IMR-90 (cell line): ENCODE measurements at regions not wholly inside any gene's neighbourhood (a gene's known extent, or its start where the extent isn't known, plus 50 kb on each side); places are given as distances from the start of the nearest gene placed in this dataset.

Source experiments
- ATAC-seq: fragments of 200-7000 bp; cut with Tn5 transposase; 2 replicates; pipeline ENCODE4 v1.9.1; 2020; ENCODE audit warnings: low read depth, mild to moderate bottlenecking, moderate library complexity
- BruUV-seq: library from RNA; stranded (reverse); fragments of 400-500 nt; replicated peaks from 2 replicates; lab custom pipeline; 2021; lab: Mats Ljungman, UMichigan
- CTCF ChIA-PET: fragments of 300-600 bp; formaldehyde crosslinking; extraction: SDS; loops from one replicate; lab custom pipeline; 2021; ENCODE audit warnings: antibody characterized with exemption; lab: Yijun Ruan, JAX
- POLR2A ChIA-PET: fragments of 300-600 bp; sonication (Branson Sonifier 250); formaldehyde crosslinking; loops from one replicate; lab custom pipeline; 2022; ENCODE audit warnings: antibody characterized with exemption; ENCODE audit not compliant: unreplicated experiment; lab: Charles Lee
- DNase-seq: peaks from one replicate; pipeline ENCODE4 v3.0.0; 2013
- H2AFZ ChIP-seq: replicated peaks from 2 replicates; pipeline ENCODE3; 2013; ENCODE audit warnings: low read length, mild to moderate bottlenecking; ENCODE audit not compliant: poor library complexity
- H2AK5ac ChIP-seq: 2 replicates; pipeline ENCODE4 v1.6.1; 2013; ENCODE audit warnings: low read depth, low read length, inconsistent platforms
- H2AK9ac ChIP-seq: replicated peaks from 2 replicates; pipeline ENCODE3; 2013; ENCODE audit warnings: mild to moderate bottlenecking, low read depth, low read length, moderate library complexity; ENCODE audit not compliant: poor library complexity
- H2BK120ac ChIP-seq: 2 replicates; pipeline ENCODE4 v1.6.1; 2013; ENCODE audit warnings: low read depth, low read length, inconsistent platforms
- H2BK15ac ChIP-seq: 3 replicates; pipeline ENCODE4 v1.6.1; 2013; ENCODE audit warnings: low read depth, low read length, inconsistent platforms
- H2BK20ac ChIP-seq: 2 replicates; pipeline ENCODE4 v1.6.1; 2013; ENCODE audit warnings: low read depth, mild to moderate bottlenecking, inconsistent platforms, low read length, moderate library complexity
- H2BK5ac ChIP-seq: 2 replicates; pipeline ENCODE4 v1.6.1; 2013; ENCODE audit warnings: mild to moderate bottlenecking, low read depth, low read length, inconsistent platforms; ENCODE audit not compliant: poor library complexity, severe bottlenecking
- H3K14ac ChIP-seq: replicated peaks from 2 replicates; pipeline ENCODE4 v1.6.1; 2013; ENCODE audit warnings: low read depth, low read length, inconsistent platforms
- H3K18ac ChIP-seq: 2 replicates; pipeline ENCODE4 v1.6.1; 2013; ENCODE audit warnings: low read depth, low read length, control low read depth
- H3K23ac ChIP-seq: 2 replicates; pipeline ENCODE4 v1.6.1; 2013; ENCODE audit warnings: low read depth, low read length, inconsistent platforms
- H3K27ac ChIP-seq: 2 replicates; pipeline ENCODE4 v1.5.1; 2013; ENCODE audit warnings: mild to moderate bottlenecking, control low read depth, low read length; ENCODE audit not compliant: insufficient read depth
- H3K27me3 ChIP-seq: 2 replicates; pipeline ENCODE4 v1.6.1; 2013; ENCODE audit warnings: low read length; ENCODE audit not compliant: control insufficient read depth, insufficient read depth
- H3K36me3 ChIP-seq: 2 replicates; pipeline ENCODE4 v1.6.1; 2013; ENCODE audit warnings: low read length, mixed read lengths; ENCODE audit not compliant: control insufficient read depth, insufficient read depth
- H3K4ac ChIP-seq: 2 replicates; pipeline ENCODE4 v1.6.1; 2013; ENCODE audit warnings: low read depth, low read length, inconsistent platforms
- H3K4me1 ChIP-seq: 2 replicates; pipeline ENCODE4 v1.6.1; 2013; ENCODE audit warnings: low read length, mixed read lengths; ENCODE audit not compliant: control insufficient read depth, insufficient read depth
- H3K4me2 ChIP-seq: 2 replicates; pipeline ENCODE4 v1.6.1; 2013; ENCODE audit warnings: low read depth, mild to moderate bottlenecking, control low read depth, low read length, moderate library complexity
- H3K4me3 ChIP-seq: 2 replicates; pipeline ENCODE4 v1.5.1; 2013; ENCODE audit warnings: low read depth, mild to moderate bottlenecking, control low read depth, low read length, moderate library complexity; ENCODE audit not compliant: insufficient read depth
- H3K56ac ChIP-seq: 2 replicates; pipeline ENCODE4 v1.6.1; 2013; ENCODE audit warnings: low read length, inconsistent platforms; ENCODE audit not compliant: insufficient read depth; ENCODE audit errors: extremely low read depth
- H3K79me1 ChIP-seq, 2 experiments: 2 replicates each; pipeline ENCODE4 v1.6.1; 2013; ENCODE audit warnings: low read length in 2 of 2, inconsistent platforms in 1 of 2, low read depth in 1 of 2
- H3K9ac ChIP-seq: 2 replicates; pipeline ENCODE4 v1.6.1; 2013; ENCODE audit warnings: low read depth, low read length, control low read depth
- H3K9me1 ChIP-seq: 2 replicates; pipeline ENCODE4 v1.6.1; 2013; ENCODE audit warnings: low read length, inconsistent platforms; ENCODE audit not compliant: insufficient read depth
- H3K9me3 ChIP-seq: 2 replicates; pipeline ENCODE4 v1.6.1; 2013; ENCODE audit warnings: low read length; ENCODE audit not compliant: control insufficient read depth, insufficient read depth
- H4K20me1 ChIP-seq: 2 replicates; pipeline ENCODE4 v1.6.1; 2013; ENCODE audit warnings: low read length, inconsistent platforms; ENCODE audit not compliant: insufficient read depth
- H4K5ac ChIP-seq: 2 replicates; pipeline ENCODE4 v1.6.1; 2013; ENCODE audit warnings: mild to moderate bottlenecking, low read depth, low read length, control low read depth
- H4K8ac ChIP-seq, 2 experiments: 2 replicates each; pipeline ENCODE4 v1.6.1; 2013; ENCODE audit warnings: low read depth in 2 of 2, low read length in 2 of 2, control low read depth in 1 of 2, inconsistent platforms in 1 of 2
- H4K91ac ChIP-seq: 2 replicates; pipeline ENCODE4 v1.6.1; 2013; ENCODE audit warnings: low read depth, low read length, inconsistent platforms; ENCODE audit not compliant: insufficient read depth
- CEBPB ChIP-seq: IDR thresholded peaks from 2 replicates; pipeline ENCODE4 v1.6.1; 2012; ENCODE audit warnings: low read depth, low read length, improper control_type of control experiment
- WGBS, 2 experiments: methylation state at CpG; one replicate each; pipeline versions ENCODE4 v1.1.5 to v1.1.7; 2013; ENCODE audit warnings: missing lambda C conversion rate in 2 of 2; ENCODE audit not compliant: insufficient read length in 1 of 2; ENCODE audit errors: extremely low coverage in 2 of 2; 5-methylcytosine and 5-hydroxymethylcytosine counted together
- dilution Hi-C: fragments of 300-500 bp; cut with HindIII; formaldehyde crosslinking; loops from one replicate; pipeline ENCODE4 v1.14.3; 2018; ENCODE audit warnings: low sequenced_read_pairs; ENCODE audit not compliant: unreplicated experiment
- in situ Hi-C: fragments of 300-500 bp; cut with MboI; formaldehyde crosslinking; loops from 3 replicates; pipeline ENCODE4 v1.14.3; 2019; ENCODE audit warnings: low sequenced_read_pairs, inconsistent platforms, mixed read lengths
- intact Hi-C: fragments of 100-400 bp; cut with micrococcal nuclease; formaldehyde crosslinking; loops from 2 replicates; pipeline ENCODE4 v1.10.0; 2022

DNA sequence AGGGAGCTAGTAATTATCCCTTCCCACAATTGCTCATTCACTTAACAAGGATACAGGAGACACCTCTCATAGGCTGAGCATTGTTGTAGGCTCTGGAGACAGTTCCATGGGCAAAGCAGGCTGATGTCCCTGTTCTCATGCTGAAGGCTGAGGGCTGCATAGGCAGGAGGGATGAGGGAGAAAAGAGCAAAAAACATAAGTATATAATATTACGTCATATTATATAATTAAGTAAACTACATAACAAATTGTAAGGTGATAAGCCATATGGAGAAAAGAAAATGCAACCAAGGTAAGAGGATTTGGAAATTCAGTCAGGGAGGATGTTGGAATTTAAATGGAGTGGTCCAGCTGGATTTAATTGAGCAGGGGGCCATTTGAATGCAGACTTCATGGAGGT, 380.6 kb upstream of the ST6GAL2 start:
- Histone ChIP-seq H3K9me1 (no peaks in the 10 kb centered on the region), H2BK15ac (no peak overlapping the region), H4K5ac (no peak overlapping the region), H3K4me3 (no peak overlapping the region), H3K56ac (no peak overlapping the region), H2AFZ (no peak overlapping the region), H3K4me2 (no peak overlapping the region), H2BK5ac (no peak overlapping the region), H4K8ac (no peak overlapping the region), H2BK120ac (no peak overlapping the region), H3K27ac (no peak overlapping the region), H3K23ac (no peak overlapping the region), H3K4ac (no peak overlapping the region), H3K9me3 (peaks cover 12% of the 10 kb centered on the region), H4K91ac (no peak overlapping the region), H3K36me3 (no peaks in the 10 kb centered on the region), H3K27me3 (no peaks in the 10 kb centered on the region), H3K9ac (no peak overlapping the region), H4K20me1 (no peaks in the 10 kb centered on the region), H3K79me1 (no peaks in the 10 kb centered on the region), H3K18ac (no peak overlapping the region), H3K4me1 (no peaks in the 10 kb centered on the region), H2AK9ac (no peak overlapping the region), H2BK20ac (no peak overlapping the region), H2AK5ac (no peak overlapping the region), H3K14ac (no peak overlapping the region)
- WGBS, 2 experiments = no CpG with 5 or more reads among the region's 1 CpG
- intact Hi-C loops (no loop called here), dilution Hi-C loops (no loop called here), in situ Hi-C loops (no loop called here)
- ChIA-PET POLR2A (no interaction called here), CTCF (no interaction called here)
- no peak for TF ChIP-seq CEBPB
- BruUV-seq = no TSS peak
- DNase-seq = no peak
- ATAC-seq = no peak
